GM12878 (cell line): ENCODE measurements at regions not wholly inside any gene's neighbourhood (a gene's known extent, or its start where the extent isn't known, plus 50 kb on each side); places are given as distances from the start of the nearest gene placed in this dataset.

ENCODE experiments used
- ATAC-seq: fragments of 200-7000 bp; cut with Tn5 transposase; 3 replicates; pipeline ENCODE4 v1.9.1; 2020; ENCODE audit warnings: mild to moderate bottlenecking, moderate library complexity
- BruUV-seq: library from RNA; stranded (reverse); fragments of 400-500 nt; replicated peaks from 2 replicates; lab custom pipeline; 2021; lab: Mats Ljungman, UMichigan
- CTCF ChIA-PET: fragments of 300-600 bp; sonication (Branson Sonifier 250); formaldehyde crosslinking; extraction: SDS; loops from one replicate; lab custom pipeline; 2021; ENCODE audit warnings: inconsistent platforms; lab: Yijun Ruan, JAX
- POLR2A ChIA-PET: fragments of 350-600 bp; formaldehyde crosslinking; extraction: SDS; loops from one replicate; lab custom pipeline; 2021; ENCODE audit warnings: inconsistent platforms; lab: Charles Lee
- RAD21 ChIA-PET: fragments of 300-600 bp; sonication (Branson Sonifier 250); formaldehyde crosslinking; loops from one replicate; lab custom pipeline; 2023; ENCODE audit warnings: antibody characterized with exemption; ENCODE audit not compliant: unreplicated experiment; lab: Charles Lee
- SMC1A ChIA-PET: fragments of 300-600 bp; sonication (Branson Sonifier 250); formaldehyde crosslinking; loops from one replicate; lab custom pipeline; 2023; ENCODE audit not compliant: unreplicated experiment, uncharacterized antibody; lab: Charles Lee
- DNase-seq: peaks from one replicate; pipeline ENCODE4 v3.0.0-alpha.2; 2011; ENCODE audit warnings: low read depth, low spot score
- FAIRE-seq: peaks from 3 replicates; lab custom pipeline; 2011; peaks lifted over from hg19 to GRCh38; lab: Jason Lieb, UNC
- H2AFZ ChIP-seq: 2 replicates; pipeline ENCODE4 v1.6.0; 2011; ENCODE audit warnings: low read depth, low read length, control low read depth; ENCODE audit not compliant: control insufficient read depth
- H3K27ac ChIP-seq: 2 replicates; pipeline ENCODE4 v1.5.1; 2011; ENCODE audit warnings: control low read depth; ENCODE audit not compliant: control insufficient read depth, insufficient read depth
- H3K27me3 ChIP-seq, 2 experiments: replicated peaks in 1 of 2; 2 replicates each; pipeline versions ENCODE4 v1.6.0 to v1.6.1; 2011; ENCODE audit warnings: low read length in 1 of 2; ENCODE audit not compliant: control insufficient read depth in 2 of 2, insufficient read depth in 2 of 2
- H3K36me3 ChIP-seq, 2 experiments: 2 replicates each; pipeline ENCODE4 v1.5.1; 2011; ENCODE audit warnings: low read length in 1 of 2; ENCODE audit not compliant: control insufficient read depth in 2 of 2, insufficient read depth in 2 of 2
- H3K4me1 ChIP-seq: 2 replicates; pipeline ENCODE4 v1.6.1; 2011; ENCODE audit warnings: mild to moderate bottlenecking, low read length, moderate library complexity, mixed read lengths; ENCODE audit not compliant: control insufficient read depth, insufficient read depth
- H3K4me2 ChIP-seq: 2 replicates; pipeline ENCODE4 v1.6.0; 2011; ENCODE audit warnings: control low read depth; ENCODE audit not compliant: control insufficient read depth, insufficient read depth
- H3K4me3 ChIP-seq: fragments of 200-600 bp; sonication (generic); 2 replicates; pipeline ENCODE4 v1.5.1; 2016
- H3K79me2 ChIP-seq: 2 replicates; pipeline ENCODE4 v1.6.0; 2011; ENCODE audit warnings: low read length; ENCODE audit not compliant: control insufficient read depth, insufficient read depth
- H3K9ac ChIP-seq: 2 replicates; pipeline ENCODE4 v1.8.0; 2011; ENCODE audit warnings: low read length, control low read depth, mixed read lengths; ENCODE audit not compliant: control insufficient read depth, insufficient read depth
- H3K9me3 ChIP-seq: replicated peaks from 3 replicates; pipeline ENCODE4 v1.5.1; 2011; ENCODE audit warnings: mild to moderate bottlenecking, low read length; ENCODE audit not compliant: control insufficient read depth, insufficient read depth
- H4K20me1 ChIP-seq: 2 replicates; pipeline ENCODE4 v1.6.0; 2011; ENCODE audit not compliant: control insufficient read depth, insufficient read depth
- CHD1 ChIP-seq: IDR thresholded peaks from 2 replicates; pipeline ENCODE4 v1.6.1; 2012; ENCODE audit warnings: low read depth, low read length, improper control_type of control experiment
- GATAD2B ChIP-seq: fragments of 450-650 bp; conservative IDR thresholded peaks from 2 replicates; pipeline ENCODE4 v1.6.1; 2017; ENCODE audit warnings: low read depth, mild to moderate bottlenecking, moderate library complexity
- LARP7 ChIP-seq: fragments of 450-650 bp; IDR thresholded peaks from 2 replicates; pipeline ENCODE4 v1.6.1; 2017; ENCODE audit warnings: mild to moderate bottlenecking
- MYB ChIP-seq: fragments of 150-350 bp; IDR thresholded peaks from 2 replicates; pipeline ENCODE4 v1.6.1; 2014; ENCODE audit warnings: mild to moderate bottlenecking, low read depth, low read length, borderline replicate concordance
- PAX8 ChIP-seq: fragments of 450-650 bp; IDR thresholded peaks from 2 replicates; pipeline ENCODE4 v1.6.1; 2017; ENCODE audit warnings: mild to moderate bottlenecking, moderate library complexity
- PML ChIP-seq: IDR thresholded peaks from 2 replicates; pipeline ENCODE4 v1.6.1; 2012; ENCODE audit warnings: low read length, inconsistent platforms
- RAD21 ChIP-seq: IDR thresholded peaks from 2 replicates; pipeline ENCODE4 v1.6.1; 2011; ENCODE audit warnings: mild to moderate bottlenecking, low read depth, low read length, moderate library complexity; ENCODE audit not compliant: insufficient read depth
- RELA ChIP-seq: fragments of 450-650 bp; IDR thresholded peaks from 2 replicates; pipeline ENCODE4 v1.8.0; 2014; ENCODE audit warnings: borderline replicate concordance; ENCODE audit not compliant: partially characterized antibody
- SMC3 ChIP-seq: IDR thresholded peaks from 2 replicates; pipeline ENCODE4 v1.6.1; 2011; ENCODE audit warnings: low read length, improper control_type of control experiment, borderline replicate concordance
- SPI1 ChIP-seq: IDR thresholded peaks from 2 replicates; pipeline ENCODE4 v1.6.1; 2011; ENCODE audit warnings: low read depth, mild to moderate bottlenecking, low read length, moderate library complexity, borderline replicate concordance; ENCODE audit not compliant: insufficient read depth
- STAT1 ChIP-seq: fragments of 450-650 bp; conservative IDR thresholded peaks from 2 replicates; pipeline ENCODE4 v1.6.1; 2014; ENCODE audit warnings: antibody characterized with exemption, mild to moderate bottlenecking
- TBL1XR1 ChIP-seq: IDR thresholded peaks from 2 replicates; pipeline ENCODE4 v1.6.1; 2012; ENCODE audit warnings: low read depth, low read length, improper control_type of control experiment
- TCF12 ChIP-seq: IDR thresholded peaks from 2 replicates; pipeline ENCODE4 v1.6.1; 2011; ENCODE audit warnings: low read depth, mild to moderate bottlenecking, low read length
- WGBS: methylation state at CpG from one replicate; pipeline ENCODE4 v1.1.6; 2016; ENCODE audit warnings: low lambda C conversion rate; ENCODE audit not compliant: insufficient replicate concordance, insufficient coverage; ENCODE audit errors: missing lambda C conversion rate; 5-methylcytosine and 5-hydroxymethylcytosine counted together
- in situ Hi-C: fragments of 300-500 bp; cut with MboI; formaldehyde crosslinking; loops from 9 replicates; pipeline ENCODE4 v1.14.3; 2018; ENCODE audit warnings: mixed read lengths
- intact Hi-C: fragments of 100-400 bp; cut with micrococcal nuclease; formaldehyde crosslinking; loops from one replicate; pipeline ENCODE4 v1.14.2; 2022; ENCODE audit not compliant: unreplicated experiment
- TF ChIP-seq, protein P1 (sequence below), 3 experiments: IDR thresholded peaks in 2 of 3; conservative IDR thresholded peaks in 1 of 3; 2 replicates each; pipeline ENCODE4 v1.5.1; 2011; ENCODE audit warnings: low read depth in 3 of 3, low read length in 3 of 3, mild to moderate bottlenecking in 3 of 3, control low read depth in 2 of 3, moderate library complexity in 2 of 3, inconsistent platforms in 1 of 3, mixed read lengths in 1 of 3; ENCODE audit not compliant: control insufficient read depth in 2 of 3, insufficient read depth in 1 of 3; ENCODE audit errors: extremely low read depth in 1 of 3
- TF ChIP-seq, protein P2 (sequence below): fragments of 450-650 bp; formaldehyde crosslinking; IDR thresholded peaks from 2 replicates; pipeline ENCODE4 v1.4.0; 2022; ENCODE audit warnings: mild to moderate bottlenecking, moderate library complexity

DNA sequence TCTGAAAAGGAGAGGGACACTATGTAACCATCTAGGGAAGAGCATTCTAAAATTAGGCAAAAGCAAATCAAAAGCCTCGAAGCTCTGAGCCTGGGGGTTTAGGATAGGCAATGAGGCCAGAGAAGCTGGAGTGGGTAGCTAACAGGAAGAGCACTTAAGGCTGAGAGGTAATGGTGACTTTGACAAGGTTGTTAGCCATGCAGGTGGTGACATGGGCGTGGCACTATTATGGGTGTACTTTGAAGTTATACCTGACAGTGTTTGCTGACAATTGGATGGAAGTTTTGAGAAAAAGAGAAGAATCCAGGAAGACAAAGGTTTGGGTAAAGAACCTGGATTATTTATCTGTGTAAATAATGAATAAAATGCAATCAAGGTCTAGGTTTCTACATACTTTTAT, 383.0 kb upstream of the SEMA3C start (continued):
- TF ChIP-seq, protein P1, sequence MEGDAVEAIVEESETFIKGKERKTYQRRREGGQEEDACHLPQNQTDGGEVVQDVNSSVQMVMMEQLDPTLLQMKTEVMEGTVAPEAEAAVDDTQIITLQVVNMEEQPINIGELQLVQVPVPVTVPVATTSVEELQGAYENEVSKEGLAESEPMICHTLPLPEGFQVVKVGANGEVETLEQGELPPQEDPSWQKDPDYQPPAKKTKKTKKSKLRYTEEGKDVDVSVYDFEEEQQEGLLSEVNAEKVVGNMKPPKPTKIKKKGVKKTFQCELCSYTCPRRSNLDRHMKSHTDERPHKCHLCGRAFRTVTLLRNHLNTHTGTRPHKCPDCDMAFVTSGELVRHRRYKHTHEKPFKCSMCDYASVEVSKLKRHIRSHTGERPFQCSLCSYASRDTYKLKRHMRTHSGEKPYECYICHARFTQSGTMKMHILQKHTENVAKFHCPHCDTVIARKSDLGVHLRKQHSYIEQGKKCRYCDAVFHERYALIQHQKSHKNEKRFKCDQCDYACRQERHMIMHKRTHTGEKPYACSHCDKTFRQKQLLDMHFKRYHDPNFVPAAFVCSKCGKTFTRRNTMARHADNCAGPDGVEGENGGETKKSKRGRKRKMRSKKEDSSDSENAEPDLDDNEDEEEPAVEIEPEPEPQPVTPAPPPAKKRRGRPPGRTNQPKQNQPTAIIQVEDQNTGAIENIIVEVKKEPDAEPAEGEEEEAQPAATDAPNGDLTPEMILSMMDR (IDR thresholded peaks at IDR 0.05 in 2 of 3, conservative IDR thresholded peaks at IDR 0.05 in 1 of 3; ENCODE audit: control insufficient read depth in 2 of 3, extremely low read depth in 1 of 3, insufficient read depth in 1 of 3, low read depth in 3 of 3, low read length in 3 of 3) = no peak

DNA sequence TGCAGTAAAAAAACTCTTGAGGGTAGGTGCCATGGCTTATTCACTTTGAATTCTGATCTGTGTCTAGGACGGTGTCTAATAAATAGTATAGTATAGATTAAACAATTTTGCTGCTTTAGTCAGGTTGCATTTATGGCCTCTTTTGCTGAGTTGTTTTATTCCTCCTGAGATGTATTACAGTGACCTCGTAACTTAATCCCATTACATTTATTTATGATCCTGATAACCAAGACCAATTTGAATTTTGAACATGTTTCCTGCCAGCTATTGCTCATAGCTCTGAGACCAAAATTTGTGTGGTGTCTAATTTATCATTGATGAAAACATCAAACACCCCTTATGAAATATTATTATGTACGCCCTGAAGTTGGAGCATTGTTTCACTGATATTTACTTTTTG, 381.9 kb upstream of the SEMA3C start:
- SMC1A ChIA-PET = no interaction called here
- FAIRE-seq (no peak), ATAC-seq (no peak), DNase-seq (no peak)
- H3K4me2 ChIP-seq = no peak overlapping the region
- 27% methylated on average over 3 of the region's 3 CpGs for WGBS
- CTCF ChIA-PET = no interaction called here
- H3K36me3 ChIP-seq = no peaks in the 10 kb centered on the region
- H3K27ac ChIP-seq = no peak overlapping the region
- no peak for TF ChIP-seq SMC3
- TF ChIP-seq CHD1 = no peak
- no peak for TF ChIP-seq RELA
- TF ChIP-seq MYB = no peak
- TF ChIP-seq TBL1XR1 = no peak
- no peak for TF ChIP-seq PAX8
- no peak for TF ChIP-seq RAD21
- no peak for TF ChIP-seq SPI1
- TF ChIP-seq GATAD2B = no peak
- no peak for TF ChIP-seq PML
- TF ChIP-seq, protein P2, sequence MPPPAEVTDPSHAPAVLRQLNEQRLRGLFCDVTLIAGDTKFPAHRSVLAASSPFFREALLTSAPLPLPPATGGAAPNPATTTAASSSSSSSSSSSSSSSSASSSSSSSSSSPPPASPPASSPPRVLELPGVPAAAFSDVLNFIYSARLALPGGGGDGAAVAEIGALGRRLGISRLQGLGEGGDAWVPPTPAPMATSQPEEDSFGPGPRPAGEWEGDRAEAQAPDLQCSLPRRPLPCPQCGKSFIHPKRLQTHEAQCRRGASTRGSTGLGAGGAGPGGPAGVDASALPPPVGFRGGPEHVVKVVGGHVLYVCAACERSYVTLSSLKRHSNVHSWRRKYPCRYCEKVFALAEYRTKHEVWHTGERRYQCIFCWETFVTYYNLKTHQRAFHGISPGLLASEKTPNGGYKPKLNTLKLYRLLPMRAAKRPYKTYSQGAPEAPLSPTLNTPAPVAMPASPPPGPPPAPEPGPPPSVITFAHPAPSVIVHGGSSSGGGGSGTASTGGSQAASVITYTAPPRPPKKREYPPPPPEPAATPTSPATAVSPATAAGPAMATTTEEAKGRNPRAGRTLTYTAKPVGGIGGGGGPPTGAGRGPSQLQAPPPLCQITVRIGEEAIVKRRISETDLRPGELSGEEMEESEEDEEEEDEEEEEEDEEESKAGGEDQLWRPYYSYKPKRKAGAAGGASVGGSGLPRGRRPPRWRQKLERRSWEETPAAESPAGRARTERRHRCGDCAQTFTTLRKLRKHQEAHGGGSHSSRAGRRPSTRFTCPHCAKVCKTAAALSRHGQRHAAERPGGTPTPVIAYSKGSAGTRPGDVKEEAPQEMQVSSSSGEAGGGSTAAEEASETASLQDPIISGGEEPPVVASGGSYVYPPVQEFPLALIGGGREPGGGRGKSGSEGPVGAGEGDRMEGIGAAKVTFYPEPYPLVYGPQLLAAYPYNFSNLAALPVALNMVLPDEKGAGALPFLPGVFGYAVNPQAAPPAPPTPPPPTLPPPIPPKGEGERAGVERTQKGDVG (CRISPR knock-in tag) = no peak
- no peak for TF ChIP-seq STAT1
- no peak for TF ChIP-seq LARP7
- TF ChIP-seq TCF12 = no peak
- no peaks in the 10 kb centered on the region for H3K79me2 ChIP-seq
- no peaks in the 10 kb centered on the region for H3K4me1 ChIP-seq
- no peak overlapping the region for H2AFZ ChIP-seq
- H3K9ac ChIP-seq = no peak overlapping the region
- intact Hi-C loops (no loop called here), in situ Hi-C loops (no loop called here)
- H3K4me3 ChIP-seq = no peak overlapping the region
- H3K27me3 ChIP-seq = no peaks in the 10 kb centered on the region
- POLR2A ChIA-PET = no interaction called here
- RAD21 ChIA-PET = no interaction called here
- H4K20me1 ChIP-seq = no peaks in the 10 kb centered on the region
- BruUV-seq = no TSS peak
- H3K9me3 ChIP-seq = no peaks in the 10 kb centered on the region
